Head of caudate nucleus (tissue), 42 donors: ENCODE measurements at regions not wholly inside any gene's neighbourhood (a gene's known extent, or its start where the extent isn't known, plus 50 kb on each side); places are given as distances from the start of the nearest gene placed in this dataset.
"Not testable (repeated sequence)": the region's sequence is repeated elsewhere in the genome, so short reads cannot be mapped to it uniquely, and the experiment has no call there.

Source experiments
- DNase-seq, 42 donors: peaks; one replicate each; pipeline versions ENCODE4 v3.0.0 to v3.0.0-alpha.2; 2020 to 2021; ENCODE audit warnings: mixed read lengths in 7 of 42
- intact Hi-C: fragments of 100-400 bp; cut with DNase I; formaldehyde crosslinking; loops from one replicate; pipeline ENCODE4 v1.15.0; 2022

DNA sequence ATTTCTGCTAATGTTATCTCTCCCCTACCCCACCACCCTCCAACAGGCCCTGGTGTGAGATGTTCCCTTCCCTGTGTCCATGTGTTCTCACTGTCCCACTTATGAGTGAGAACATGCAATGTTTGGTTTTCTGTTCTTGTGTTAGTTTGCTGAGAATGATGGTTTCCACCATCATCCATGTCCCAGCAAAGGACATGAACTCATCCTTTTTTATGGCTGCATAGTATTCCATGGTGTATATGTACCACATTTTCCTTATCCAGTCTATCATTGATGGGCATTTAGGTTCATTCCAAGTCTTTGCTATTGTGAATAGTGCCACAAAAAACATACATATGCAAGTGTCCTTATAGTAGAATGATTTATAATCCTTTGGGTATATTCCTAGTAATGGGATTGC lies 104.5 kb downstream of the ZNF33B start:
- DNase-seq, intact Hi-C loops: not testable (repeated sequence)

DNA sequence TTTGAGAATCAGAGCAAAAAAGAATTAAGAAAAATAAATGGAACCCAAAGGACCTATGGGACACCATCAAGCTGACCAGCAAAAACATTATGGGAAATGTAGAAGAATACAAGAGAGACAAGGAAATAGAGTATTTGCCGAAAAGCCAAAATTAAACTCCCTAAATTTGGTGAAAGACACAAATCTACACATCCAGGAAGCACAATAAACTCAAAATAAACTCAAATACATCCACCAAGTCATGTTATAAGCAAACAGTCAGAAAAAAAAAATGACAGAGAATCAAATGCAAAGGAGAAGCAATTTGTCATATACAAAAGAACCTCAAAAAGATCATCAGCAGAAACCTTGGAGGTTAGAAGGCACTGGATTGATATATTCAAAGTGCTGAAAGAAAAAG lies 105.4 kb downstream of the ZNF33B start:
- no peak for DNase-seq
- intact Hi-C loops: no loop called here

DNA sequence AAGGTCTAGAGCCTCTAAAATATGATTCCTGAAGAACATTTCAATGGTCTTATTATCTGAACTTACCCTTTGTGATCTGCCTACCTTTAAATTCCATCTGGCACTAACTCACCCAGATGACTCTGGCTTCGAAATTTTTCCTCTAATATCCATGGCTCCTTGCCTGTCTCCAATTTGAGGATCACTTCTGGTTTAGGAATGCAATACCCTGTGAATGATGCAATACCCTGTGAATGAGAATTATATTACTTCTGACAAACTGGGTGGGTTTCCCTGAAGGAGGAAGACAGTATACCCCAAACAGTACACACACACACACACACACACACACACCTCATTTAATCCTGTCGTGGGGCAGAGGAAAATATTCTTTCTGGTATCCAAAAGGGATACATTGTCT lies 115.3 kb downstream of the ZNF33B start:
- intact Hi-C loops: no loop called here

DNA sequence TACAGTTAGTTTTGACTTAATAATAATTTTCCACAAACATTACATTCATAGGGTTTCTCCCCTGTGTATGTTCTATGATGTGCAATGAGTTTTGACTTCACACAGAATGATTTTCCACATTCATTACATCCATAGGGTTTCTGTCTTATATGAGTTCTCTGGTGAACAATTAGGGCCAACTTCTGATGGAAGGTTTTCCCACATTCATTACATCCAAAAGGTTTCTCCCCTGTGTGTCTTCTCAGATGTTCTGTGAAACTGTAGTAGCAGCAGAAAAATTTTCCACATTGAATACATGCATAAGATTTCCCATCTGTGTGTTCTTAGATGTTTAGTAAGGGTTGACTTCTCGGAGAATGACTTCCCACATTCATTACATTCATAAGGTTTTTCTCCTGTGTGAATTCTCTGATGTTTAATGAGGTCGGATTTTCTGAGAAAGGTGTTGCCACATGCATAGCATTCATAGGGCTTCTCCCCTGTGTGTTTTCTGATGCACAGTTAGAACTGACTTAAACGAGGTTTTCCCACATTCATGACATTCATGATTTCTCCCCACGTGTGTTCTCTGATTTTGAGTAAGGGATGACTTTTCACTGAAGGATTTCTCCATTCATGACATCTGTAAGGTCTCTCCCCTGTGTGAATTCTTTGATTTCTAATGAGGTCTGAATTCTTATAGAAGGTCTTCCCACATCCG lies 118.5 kb downstream of the ZNF33B start:
- no peak for DNase-seq
- intact Hi-C loops: no loop called here

More for the DNA sequence above, 115.3 kb downstream of the ZNF33B start:
- no peak for DNase-seq

DNA sequence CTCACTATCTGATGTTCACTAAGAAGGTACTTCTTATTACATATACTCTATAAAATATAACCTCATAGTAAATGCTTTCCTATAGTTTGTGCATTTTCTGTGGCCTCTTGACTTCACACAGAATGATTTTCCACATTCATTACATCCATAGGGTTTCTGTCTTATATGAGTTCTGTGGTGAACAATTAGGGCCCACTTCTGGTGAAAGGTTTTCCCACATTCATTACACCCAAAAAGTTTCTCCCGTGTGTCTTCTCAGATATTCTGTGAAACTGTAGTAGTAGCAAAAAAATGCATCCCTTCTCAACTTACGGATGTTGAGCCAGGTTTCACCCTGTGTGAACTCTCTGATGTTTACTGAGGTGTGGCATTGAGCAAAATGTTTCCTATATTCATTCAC lies 119.3 kb downstream of the ZNF33B start:
- DNase-seq: no peak
- intact Hi-C loops: no loop called here

DNA sequence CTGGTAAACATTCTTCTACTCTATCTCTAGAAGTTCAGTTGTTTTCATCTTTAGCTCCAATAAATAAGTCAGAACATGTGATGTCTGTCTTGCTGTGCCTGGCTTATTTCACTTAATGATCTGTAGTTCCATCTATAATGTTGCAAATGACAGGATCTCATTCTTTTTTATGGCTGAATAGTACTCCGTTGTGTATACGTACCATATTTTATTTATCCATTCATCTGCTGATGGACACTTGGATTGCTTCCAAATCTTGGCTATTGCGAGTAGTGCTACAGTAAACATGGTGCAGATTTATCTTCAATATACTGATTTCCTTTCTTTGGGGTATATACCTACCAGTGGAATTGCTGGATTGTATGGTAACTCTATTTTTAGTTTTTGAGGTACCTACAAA lies 124.4 kb downstream of the ZNF33B start:
- no peak for DNase-seq

DNA sequence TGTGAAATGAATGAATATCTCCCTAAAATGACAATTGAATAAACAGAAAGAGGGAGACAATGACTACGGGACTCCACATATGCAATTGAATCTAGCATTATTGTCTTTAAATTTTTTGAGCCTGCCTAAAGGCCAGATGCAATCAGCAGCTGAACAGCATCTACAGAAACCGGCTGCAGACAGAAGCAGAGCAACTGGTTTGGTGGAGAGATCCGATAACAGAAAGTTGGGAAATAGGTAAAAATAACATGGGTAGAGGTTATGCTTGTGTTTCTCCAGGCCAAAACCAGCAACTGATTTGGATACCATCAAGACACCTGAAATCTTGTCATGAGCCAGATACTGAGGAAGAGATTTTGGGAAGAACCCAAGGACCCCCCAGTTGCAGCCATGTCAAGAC lies 146.6 kb downstream of the ZNF33B start:
- intact Hi-C loops: no loop called here
- no peak for DNase-seq

More for the DNA sequence above, 124.4 kb downstream of the ZNF33B start:
- intact Hi-C loops: no loop called here

DNA sequence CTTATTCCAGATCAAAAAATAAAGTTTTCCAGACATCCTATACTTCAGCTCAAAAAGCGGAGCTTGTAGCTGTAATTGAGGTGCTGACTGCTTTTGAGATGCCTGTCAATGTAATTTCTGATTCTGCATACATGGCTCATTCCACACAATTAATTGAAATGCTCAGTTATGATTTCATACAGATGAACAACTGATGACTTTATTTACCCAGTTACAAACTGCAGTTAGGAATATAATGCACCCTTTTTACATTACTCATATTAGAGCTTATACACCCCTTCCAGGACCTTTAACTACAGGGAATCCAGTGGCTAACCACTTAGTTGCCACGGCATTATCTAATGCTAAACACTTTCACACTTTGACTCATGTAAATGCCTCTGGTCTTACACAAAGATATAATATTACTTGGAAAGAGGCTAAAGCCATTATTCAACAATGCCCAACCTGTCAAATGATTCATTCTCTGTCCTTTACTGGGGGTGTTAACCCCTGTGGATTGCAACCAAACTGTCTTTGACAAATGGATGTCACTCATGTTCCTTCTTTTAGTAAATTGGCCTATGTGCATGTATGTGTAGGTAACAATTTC lies 147.3 kb downstream of the ZNF33B start:
- intact Hi-C loops: no loop called here

DNA sequence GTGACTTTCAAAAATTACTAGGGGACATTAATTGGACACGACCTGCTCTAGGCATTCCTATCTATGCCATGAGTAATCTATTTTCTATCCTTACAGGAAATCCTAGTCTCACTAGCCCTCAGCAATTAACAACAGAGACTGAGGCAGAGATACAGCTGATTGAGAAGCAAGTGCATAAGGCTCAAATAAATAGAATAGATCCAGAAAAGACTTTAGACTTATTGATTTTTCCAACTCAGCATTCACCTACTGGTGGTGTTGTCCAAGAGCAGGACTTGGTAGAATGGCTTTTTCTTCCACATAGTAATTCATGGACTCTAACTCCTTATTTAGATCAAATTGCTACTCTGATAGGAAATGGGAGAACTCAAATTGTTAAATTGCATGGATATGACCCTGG lies 148.0 kb downstream of the ZNF33B start:
- DNase-seq: no peak
- intact Hi-C loops: no loop called here

More for the DNA sequence above, 147.3 kb downstream of the ZNF33B start:
- DNase-seq: no peak

DNA sequence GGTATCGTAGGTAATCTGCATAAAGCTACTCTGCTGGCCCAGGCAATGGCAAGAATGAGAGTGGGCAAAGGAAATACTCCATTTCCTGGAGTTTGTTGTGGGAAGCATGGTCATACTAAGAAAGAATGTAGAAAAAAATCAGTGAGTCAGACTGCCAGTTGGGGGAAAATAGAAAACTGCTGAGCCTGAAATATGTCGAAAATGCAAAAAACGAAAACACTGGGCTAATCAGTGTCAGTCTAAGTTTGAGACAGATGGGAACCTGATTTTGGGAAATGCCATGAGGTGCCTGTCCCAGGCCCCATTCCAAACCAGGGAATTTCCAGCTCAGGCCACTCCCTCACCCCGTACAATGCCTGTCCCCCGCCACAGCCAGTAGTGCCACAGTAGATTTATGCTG lies 150.0 kb downstream of the ZNF33B start:
- DNase-seq: no peak
- intact Hi-C loops: no loop called here

DNA sequence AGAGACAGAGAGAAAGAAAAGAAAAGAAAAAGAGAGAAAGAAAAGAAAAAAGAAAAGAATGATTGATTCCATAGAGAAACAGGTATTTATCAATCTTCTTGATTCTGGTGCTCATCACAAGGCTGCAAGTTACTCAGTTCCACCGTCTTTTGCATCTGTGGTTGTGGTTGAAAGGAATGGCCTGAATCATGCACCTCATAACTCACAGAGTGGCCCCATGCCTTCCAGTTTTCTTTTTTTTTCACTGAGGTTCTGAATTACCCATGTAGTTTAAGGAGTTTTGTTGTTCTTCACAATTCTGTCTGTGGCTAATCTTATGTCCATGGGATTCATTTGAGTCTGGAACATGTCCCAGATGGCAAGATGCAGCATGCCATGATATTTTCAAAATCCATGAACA lies 156.0 kb downstream of the ZNF33B start:
- no peak for DNase-seq
- intact Hi-C loops: no loop called here

DNA sequence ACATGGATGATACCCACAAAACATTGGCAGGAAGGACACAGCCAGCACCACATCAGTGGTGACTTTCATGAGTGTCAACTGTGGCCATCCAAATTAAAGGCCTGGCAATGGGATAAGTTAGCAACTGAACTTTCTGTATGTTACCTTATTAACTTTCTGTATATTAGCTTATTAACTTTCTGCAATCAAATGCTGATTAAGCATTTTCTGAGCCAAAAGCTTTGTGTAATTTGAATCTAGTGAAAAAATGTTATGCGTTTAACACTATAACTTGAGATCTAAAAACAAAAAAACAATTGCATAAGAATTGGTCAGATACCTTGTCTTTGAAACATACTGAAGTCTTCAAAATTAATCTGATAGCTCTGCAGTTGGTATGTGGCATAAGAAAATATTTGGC lies 159.3 kb downstream of the ZNF33B start:
- no peak for DNase-seq
- intact Hi-C loops: no loop called here

DNA sequence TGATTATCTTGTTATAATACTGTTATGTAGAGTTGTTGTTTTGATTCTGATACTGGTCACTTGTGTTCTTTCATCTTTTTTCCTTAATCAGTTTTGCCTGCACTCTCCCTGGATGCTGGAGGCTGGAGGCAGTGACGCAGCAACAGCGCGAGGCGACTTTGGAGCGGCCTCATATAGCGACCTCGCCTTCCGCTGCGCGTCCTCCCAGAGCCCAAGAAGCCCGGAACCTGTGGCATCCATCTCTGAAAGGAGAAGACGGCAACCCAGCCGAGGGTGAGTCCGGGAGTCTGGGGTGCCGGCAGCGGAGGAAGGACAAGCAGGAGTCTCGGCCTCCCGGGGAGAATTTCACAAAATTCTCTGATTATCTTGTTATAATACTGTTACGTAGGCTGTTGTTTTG lies 161.2 kb downstream of the ZNF33B start:
- no peak for DNase-seq

DNA sequence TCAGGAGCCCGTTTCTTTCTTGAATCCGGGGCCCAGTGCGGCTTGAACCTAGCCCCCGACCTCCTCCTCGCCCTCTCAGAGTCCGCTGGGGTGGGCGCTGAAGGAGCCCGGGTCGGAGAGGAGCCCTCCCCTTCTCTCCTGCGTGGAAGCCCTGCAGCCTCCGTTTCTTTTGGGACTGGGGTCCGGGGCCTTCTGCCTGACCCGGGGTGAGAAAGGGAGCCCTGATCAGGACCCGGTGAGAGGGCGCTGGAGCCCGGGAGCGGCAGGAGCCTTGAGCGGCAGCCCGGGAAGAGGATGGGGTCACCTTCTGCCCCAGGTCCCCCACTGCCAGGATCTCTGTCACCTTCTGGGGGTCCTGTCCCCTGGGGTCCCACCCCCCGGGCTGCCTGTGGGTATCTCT lies 162.3 kb downstream of the ZNF33B start:
- peak in 23 of 42 donors; percentile 3 to 59 (median 18) for DNase-seq
- intact Hi-C loops: no loop called here

More for the DNA sequence above, 161.2 kb downstream of the ZNF33B start:
- intact Hi-C loops: no loop called here

DNA sequence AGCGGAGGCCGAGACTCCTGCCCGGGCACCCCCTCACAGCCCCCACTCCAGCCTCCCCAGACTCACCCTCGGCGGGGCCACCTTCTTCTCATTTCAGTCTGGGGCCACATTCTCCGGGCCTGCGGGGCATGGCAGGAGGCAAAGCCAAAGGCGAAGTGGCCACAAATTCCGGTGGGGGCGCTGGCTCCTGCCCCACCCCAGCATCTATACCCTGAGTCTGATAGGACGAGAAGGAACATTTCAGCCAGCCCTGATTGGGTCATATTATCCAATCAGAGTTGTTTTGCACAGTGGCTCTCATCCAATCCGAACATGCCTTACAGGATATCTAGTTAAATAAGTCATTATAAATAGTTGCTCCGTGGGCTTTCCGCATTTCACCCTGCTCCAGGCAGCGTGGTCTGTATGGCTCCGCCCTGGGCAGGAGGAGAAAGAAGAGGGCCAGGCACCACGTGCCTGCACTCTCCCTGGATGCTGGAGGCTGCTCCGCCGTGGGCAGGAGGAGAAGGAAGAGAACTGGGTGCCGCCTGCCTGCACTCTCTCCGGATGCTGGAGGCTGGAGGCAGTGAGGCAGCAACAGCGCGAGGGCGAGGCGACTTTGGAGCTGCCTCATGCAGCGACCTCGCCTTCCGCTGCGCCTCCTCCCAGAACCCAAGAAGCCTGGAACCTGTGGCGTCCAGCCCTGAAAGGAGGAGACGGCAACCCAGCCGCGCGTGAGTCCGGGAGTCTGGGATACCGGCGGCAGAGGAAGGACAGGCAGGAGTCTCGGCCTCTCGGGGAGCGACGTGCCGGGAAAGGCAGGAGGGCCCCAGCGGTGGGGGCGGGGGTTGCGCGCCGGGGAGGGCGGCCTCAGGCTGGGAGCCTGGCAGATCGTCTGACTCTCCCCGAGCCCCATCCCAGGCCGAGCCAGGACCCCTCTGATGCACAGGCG lies 162.9 kb downstream of the ZNF33B start:
- DNase-seq: peak in 41 of 42 donors; percentile 2 to 77 (median 43)

DNA sequence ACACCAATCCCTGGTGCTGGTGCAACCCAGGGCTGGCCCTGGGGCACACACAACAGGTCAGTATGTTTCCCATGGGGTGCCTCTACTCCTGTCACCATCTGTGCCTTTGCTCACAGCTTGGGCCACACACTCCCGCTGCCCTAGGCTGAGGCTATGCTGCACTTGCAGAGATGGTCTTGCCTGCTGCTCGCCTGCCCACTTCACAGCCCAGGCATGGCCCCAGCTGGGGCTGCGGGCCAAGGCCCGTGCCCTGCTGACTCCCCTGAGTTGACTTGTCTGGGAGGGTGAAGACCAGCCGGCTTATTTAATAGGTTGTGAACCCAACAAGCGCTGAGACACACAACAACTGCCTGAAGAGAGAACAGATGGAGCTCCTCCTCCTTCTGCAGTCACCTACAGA lies 184.1 kb downstream of the ZNF33B start:
- no peak for DNase-seq
- intact Hi-C loops: no loop called here

More for the DNA sequence above, 162.9 kb downstream of the ZNF33B start:
- intact Hi-C loops: no loop called here

DNA sequence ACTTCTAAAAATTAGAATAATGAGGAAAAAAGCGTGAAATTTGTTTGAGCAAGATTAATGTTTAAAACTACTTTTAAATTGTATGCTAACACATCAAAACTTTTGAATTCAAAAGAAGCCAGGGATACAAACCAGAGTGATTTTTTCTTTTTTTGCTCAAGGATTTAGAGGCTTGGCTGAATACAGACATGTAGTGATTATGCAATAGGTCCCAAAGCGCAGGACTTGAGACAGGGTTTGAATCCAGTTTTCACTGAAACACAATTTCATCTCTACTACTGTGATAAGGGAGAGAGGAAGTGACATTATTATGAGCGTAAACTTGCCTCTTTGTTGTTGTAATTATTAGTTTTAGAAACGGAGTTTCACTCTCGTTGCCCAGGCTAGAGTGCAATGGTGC lies 207.3 kb downstream of the ZNF33B start:
- intact Hi-C loops: no loop called here
- DNase-seq: no peak

DNA sequence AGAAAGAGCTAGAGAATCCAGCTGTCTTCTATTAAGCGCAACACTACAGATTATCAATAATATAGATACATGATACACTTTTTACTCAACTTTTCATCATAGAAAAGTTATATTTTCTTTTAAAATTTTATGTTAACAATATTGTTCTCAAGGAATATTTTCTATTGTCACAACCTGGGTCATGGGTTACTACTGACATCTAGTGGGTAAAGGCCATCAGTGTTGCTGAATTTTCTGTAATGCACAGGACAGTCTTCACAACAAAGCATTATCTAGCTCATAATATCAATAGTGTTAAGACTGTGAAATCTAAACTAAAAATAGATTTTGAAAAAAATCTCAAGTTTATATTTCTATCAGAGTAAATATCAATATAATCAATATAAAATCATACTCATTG lies 209.8 kb downstream of the ZNF33B start:
- peak in 3 of 42 donors; percentile 15 to 25 (median 18) for DNase-seq
- intact Hi-C loops: no loop called here

DNA sequence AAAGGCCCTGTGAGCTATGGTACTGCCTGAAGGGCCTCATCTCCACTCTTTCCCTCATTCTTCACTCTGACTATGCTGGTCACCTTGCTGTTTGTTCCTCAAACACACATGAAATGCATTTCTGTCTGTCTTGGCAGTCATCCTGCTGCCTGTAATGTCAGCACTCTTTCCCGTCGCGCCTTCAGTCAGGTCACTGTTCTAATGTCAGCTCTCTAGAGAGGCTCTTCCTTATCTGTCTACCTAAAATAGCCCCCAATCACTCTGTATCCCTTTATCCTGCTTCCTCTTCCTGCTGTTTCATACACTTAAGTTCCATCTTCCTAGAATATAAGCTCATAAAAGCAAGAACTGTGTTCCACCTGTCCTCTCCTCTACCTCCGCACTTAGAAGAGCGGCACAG lies 215.5 kb downstream of the ZNF33B start:
- no peak for DNase-seq
- intact Hi-C loops: no loop called here

DNA sequence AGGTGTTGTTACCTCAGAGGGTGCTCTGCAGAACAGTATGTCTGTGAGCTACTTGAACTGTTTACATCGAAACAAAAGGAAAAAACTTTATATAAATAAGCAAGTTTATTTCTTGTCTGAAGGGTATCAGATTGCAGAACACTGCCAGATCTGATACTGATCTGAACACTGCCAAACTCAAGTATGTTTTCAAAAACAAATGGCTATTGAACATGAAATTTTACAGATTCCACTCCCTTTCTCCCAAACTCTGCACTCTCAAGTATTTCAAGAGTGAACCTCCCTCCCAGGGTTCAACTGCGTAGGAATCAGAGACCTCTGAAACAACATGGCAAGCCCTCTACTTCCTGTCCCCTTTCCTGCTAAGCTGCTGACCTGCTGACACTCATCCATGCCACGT lies 216.6 kb downstream of the ZNF33B start:
- no peak for DNase-seq
- intact Hi-C loops: no loop called here
